Hematopoietic multipotent progenitor cell (in vitro differentiated cells): ENCODE measurements at regions not wholly inside any gene's neighbourhood (a gene's known extent, or its start where the extent isn't known, plus 50 kb on each side); places are given as distances from the start of the nearest gene placed in this dataset.
A peak's percentile ranks its signal among the peaks of the same experiment; 100 is the strongest.

Source experiments
- DNase-seq, 3 donors: peaks; one replicate each; pipeline ENCODE4 v3.0.0-alpha.2; 2011 to 2015; ENCODE audit warnings: low read depth in 2 of 3, low spot score in 2 of 3

DNA sequence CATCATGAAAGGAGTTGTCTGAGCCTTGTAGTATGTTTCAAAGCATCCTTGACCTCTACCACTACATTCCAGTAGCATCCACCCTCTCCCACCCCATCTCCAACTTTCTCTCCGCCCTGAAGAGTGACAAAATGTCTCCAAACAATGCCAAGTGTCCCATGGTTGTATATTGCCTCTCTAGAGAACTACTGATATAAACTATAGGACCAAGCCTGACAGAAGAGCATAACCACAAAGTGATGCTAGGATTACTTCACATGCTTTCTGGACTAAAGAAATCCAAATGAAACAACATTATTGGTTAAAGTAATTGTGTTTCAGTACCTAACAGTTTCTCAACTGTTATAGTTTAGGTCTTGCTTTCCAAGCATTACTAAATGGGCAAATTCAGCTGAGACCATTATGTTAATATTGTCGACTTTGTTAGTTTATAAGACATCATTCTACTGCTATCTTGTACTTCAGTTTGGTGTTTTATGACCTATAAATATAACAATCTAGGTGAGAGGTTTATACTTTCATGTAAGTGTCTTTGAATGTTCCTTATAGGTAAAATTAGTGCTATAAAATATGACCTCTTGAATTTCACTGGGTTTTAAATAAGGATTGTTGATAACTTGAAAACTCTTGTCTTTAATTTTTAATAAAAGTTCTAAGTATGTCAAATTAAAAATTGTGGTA lies 117.4 kb downstream of the SUCNR1 start:
- no peak for DNase-seq

GRCh38 chr3:151992326-151993041 lies 119.0 kb downstream of the SUCNR1 start:
- no peak for DNase-seq

DNA sequence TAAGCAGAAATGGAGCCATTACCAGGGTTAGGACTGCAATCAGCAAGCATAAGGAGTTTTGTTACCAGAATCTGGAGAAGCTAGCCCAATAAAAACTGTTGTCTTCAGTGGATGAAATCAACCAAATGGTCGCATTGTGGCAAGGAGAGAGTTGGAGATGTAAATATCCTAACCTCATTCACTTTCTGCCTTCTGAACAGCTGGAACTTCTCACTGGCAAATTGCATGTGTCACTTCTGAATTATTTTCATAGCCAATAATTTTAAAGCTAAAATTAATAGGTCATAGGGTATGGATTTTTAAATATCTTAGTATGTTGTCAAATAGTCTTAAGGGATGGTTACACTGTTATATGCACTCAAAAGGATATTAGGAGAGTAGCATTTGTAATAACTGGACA lies 121.6 kb downstream of the SUCNR1 start:
- no peak for DNase-seq

- no peak for DNase-seq
These were observed 125.3 kb downstream of the SUCNR1 start for GRCh38 chr3:151998744-151999143.

GRCh38 chr3:151999936-152000335 lies 126.5 kb downstream of the SUCNR1 start:
- no peak for DNase-seq

GRCh38 chr3:152011812-152012735 lies 138.6 kb downstream of the SUCNR1 start:
- DNase-seq: no peak

DNA sequence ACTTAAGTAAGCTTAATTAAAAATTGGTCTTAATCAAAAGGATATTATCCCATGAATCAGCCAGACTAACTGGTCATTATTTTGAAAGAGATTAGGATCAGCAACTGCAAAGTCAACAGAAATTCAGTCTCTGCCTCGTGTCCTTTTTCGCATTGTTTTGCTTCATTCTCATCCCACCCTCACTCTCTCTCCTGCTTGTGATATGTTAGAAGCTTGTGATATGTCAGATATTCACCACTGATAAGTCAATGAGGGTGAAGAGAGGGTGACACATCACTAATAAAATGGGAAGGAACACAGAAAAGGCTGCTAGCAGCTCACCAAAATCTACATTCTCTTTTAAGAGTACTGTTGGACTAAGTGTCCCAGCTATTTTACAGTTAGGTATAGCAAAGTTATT lies 146.1 kb downstream of the SUCNR1 start:
- DNase-seq: no peak

GRCh38 chr3:152021951-152022461 lies 148.6 kb downstream of the SUCNR1 start:
- DNase-seq: peak in 1 of 3 donors; percentile 7

- DNase-seq: peak in 2 of 3 donors; percentile 30 to 61
These were observed 152.7 kb downstream of the SUCNR1 start for GRCh38 chr3:152026033-152026556.

GRCh38 chr3:152030320-152030719 lies 156.9 kb downstream of the SUCNR1 start:
- no peak for DNase-seq

DNA sequence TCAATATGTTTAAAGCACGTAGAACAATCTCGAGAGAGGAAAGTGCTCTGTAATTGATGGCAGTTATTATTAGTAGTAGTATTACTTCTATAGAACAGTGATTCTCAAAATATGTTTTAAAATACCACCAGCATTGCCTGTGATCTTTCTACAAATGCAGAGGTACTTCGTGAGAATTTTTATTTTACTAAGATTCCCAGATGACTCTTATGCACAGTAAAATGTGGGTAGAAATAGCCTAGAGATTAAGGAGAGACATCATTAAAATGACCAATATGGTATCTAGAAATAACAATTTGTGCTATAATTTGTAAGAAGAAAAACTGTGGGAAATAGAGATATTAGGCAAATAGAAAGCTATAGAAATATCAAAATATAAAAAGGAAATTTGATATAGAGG lies 157.9 kb downstream of the SUCNR1 start:
- no peak for DNase-seq

GRCh38 chr3:152037297-152037696 lies 163.9 kb downstream of the SUCNR1 start:
- DNase-seq: no peak

GRCh38 chr3:152037953-152038352 lies 164.5 kb downstream of the SUCNR1 start:
- DNase-seq: no peak

- DNase-seq: no peak
These were observed 165.0 kb downstream of the SUCNR1 start for GRCh38 chr3:152038490-152038889.

GRCh38 chr3:152039887-152040286 lies 166.4 kb downstream of the SUCNR1 start:
- DNase-seq: no peak

GRCh38 chr3:152040319-152040718 lies 166.9 kb downstream of the SUCNR1 start:
- no peak for DNase-seq

GRCh38 chr3:152043620-152044019 lies 170.2 kb downstream of the SUCNR1 start:
- DNase-seq: no peak

DNA sequence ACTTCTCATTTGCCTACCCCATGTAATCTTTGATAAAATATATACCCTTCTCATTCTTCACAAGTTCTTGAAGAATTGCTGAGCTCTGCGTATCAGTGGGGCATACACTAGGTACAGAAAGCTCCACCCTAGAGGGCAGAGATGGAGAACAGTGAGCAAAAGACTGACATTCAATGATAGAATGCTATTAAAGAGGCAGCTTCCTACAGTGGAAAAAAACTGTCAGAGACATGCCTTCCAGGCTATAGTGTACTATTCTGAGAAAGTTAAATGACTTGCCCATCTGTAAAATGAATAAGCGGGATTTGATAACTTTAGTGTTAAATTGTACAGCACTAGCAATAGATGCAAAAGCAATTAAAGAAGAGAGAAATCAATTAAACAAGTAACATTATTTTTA lies 172.8 kb downstream of the SUCNR1 start:
- DNase-seq: no peak

GRCh38 chr3:152047465-152047864 lies 174.0 kb downstream of the SUCNR1 start:
- DNase-seq: no peak

- no peak for DNase-seq
These were observed 175.4 kb downstream of the SUCNR1 start for GRCh38 chr3:152048831-152049230.

- DNase-seq: no peak
These were observed 177.5 kb downstream of the SUCNR1 start for GRCh38 chr3:152050903-152051302.
